Neural progenitor cell (in vitro differentiated cells): ENCODE measurements at regions not wholly inside any gene's neighbourhood (a gene's known extent, or its start where the extent isn't known, plus 50 kb on each side); places are given as distances from the start of the nearest gene placed in this dataset.

ENCODE experiments used
- CTCF ChIP-seq: fragments of 200-600 bp; sonication (generic); IDR thresholded peaks from 2 replicates; pipeline ENCODE4 v1.5.1; 2017; ENCODE audit warnings: antibody characterized with exemption, mild to moderate bottlenecking
- EZH2 ChIP-seq: fragments of 200-600 bp; sonication (generic); IDR thresholded peaks from 2 replicates; pipeline ENCODE4 v1.6.1; 2017; ENCODE audit warnings: antibody characterized with exemption, mild to moderate bottlenecking, moderate library complexity

GRCh38 chr12:45668641-45669040, 60.9 kb upstream of the ARID2 start:
- no peak for TF ChIP-seq CTCF
- no peak for TF ChIP-seq EZH2
